ENCODE measurements at regions not wholly inside any gene's neighbourhood (a gene's known extent, or its start where the extent isn't known, plus 50 kb on each side); places are given as distances from the start of the nearest gene placed in this dataset.

- Mint-ChIP-seq H3K9me3 (ENCODE audit: unreplicated experiment) (peaks cover 9% of the 10 kb centered on the region), H3K4me3 (ENCODE audit: unreplicated experiment) (no peak overlapping the region), H3K27ac (ENCODE audit: unreplicated experiment) (no peak overlapping the region), H3K4me1 (ENCODE audit: low read depth, unreplicated experiment) (no peaks in the 10 kb centered on the region), H3K27me3 (ENCODE audit: insufficient read depth, unreplicated experiment) (peaks cover 4% of the 10 kb centered on the region), H3K36me3 (ENCODE audit: insufficient read depth, unreplicated experiment) (no peaks in the 10 kb centered on the region)
- no peak for DNase-seq
- no peak for TF ChIP-seq CTCF (IDR thresholded peaks at IDR 0.05; ENCODE audit: insufficient read depth in 1 of 2, low read depth in 1 of 2, low read length in 1 of 2, severe bottlenecking in 1 of 2, unreplicated experiment in 1 of 2)
- H3K4me1 ChIP-seq = no peaks in the 10 kb centered on the region
- intact Hi-C loops (cut with micrococcal nuclease; ENCODE audit: unreplicated experiment) = no loop called here
- H3K9me3 ChIP-seq = no peaks in the 10 kb centered on the region
- no peak overlapping the region for H3K4me3 ChIP-seq (ENCODE audit: low read depth, low read length)
- no peaks in the 10 kb centered on the region for H3K27me3 ChIP-seq (replicated peaks; ENCODE audit: control insufficient read depth, insufficient read depth, low read length)
- H3K36me3 ChIP-seq (ENCODE audit: control insufficient read depth, insufficient read depth, low read length) = no peaks in the 10 kb centered on the region
- ChIA-PET POLR2A (no interaction called here), CTCF (no interaction called here)
- BruUV-seq (replicated peaks) = no TSS peak
These were observed 376.4 kb upstream of the FAM98A start for GRCh38 chr2:33975498-33975897.

- intact Hi-C loops (cut with micrococcal nuclease; ENCODE audit: unreplicated experiment) = no loop called here
- Histone ChIP-seq H3K27me3 (replicated peaks; ENCODE audit: control insufficient read depth, insufficient read depth, low read length) (no peaks in the 10 kb centered on the region), H3K4me3 (ENCODE audit: low read depth, low read length) (no peak overlapping the region), H3K36me3 (ENCODE audit: control insufficient read depth, insufficient read depth, low read length) (no peaks in the 10 kb centered on the region), H3K9me3 (no peaks in the 10 kb centered on the region), H3K4me1 (no peaks in the 10 kb centered on the region)
- DNase-seq = no peak
- Mint-ChIP-seq H3K4me3 (ENCODE audit: unreplicated experiment) (no peak overlapping the region), H3K4me1 (ENCODE audit: low read depth, unreplicated experiment) (no peaks in the 10 kb centered on the region), H3K9me3 (ENCODE audit: unreplicated experiment) (no peaks in the 10 kb centered on the region), H3K36me3 (ENCODE audit: insufficient read depth, unreplicated experiment) (no peaks in the 10 kb centered on the region), H3K27ac (ENCODE audit: unreplicated experiment) (no peak overlapping the region), H3K27me3 (ENCODE audit: insufficient read depth, unreplicated experiment) (no peaks in the 10 kb centered on the region)
- ChIA-PET POLR2A (no interaction called here), CTCF (no interaction called here)
- TF ChIP-seq CTCF (IDR thresholded peaks at IDR 0.05; ENCODE audit: insufficient read depth in 1 of 2, low read depth in 1 of 2, low read length in 1 of 2, severe bottlenecking in 1 of 2, unreplicated experiment in 1 of 2) = no peak
- no TSS peak for BruUV-seq (replicated peaks)
These were observed 368.0 kb upstream of the FAM98A start for GRCh38 chr2:33967103-33967502.

- no peaks in the 10 kb centered on the region for H3K36me3 Mint-ChIP-seq (ENCODE audit: insufficient read depth, unreplicated experiment)
- no peak for TF ChIP-seq CTCF (IDR thresholded peaks at IDR 0.05; ENCODE audit: insufficient read depth in 1 of 2, low read depth in 1 of 2, low read length in 1 of 2, severe bottlenecking in 1 of 2, unreplicated experiment in 1 of 2)
- intact Hi-C loops (cut with micrococcal nuclease; ENCODE audit: unreplicated experiment) = no loop called here
These were observed 359.5 kb upstream of the FAM98A start for GRCh38 chr2:33958591-33958990.

More at GRCh38 chr2:33958591-33958990, 359.5 kb upstream of the FAM98A start:
- no peaks in the 10 kb centered on the region for H3K9me3 Mint-ChIP-seq (ENCODE audit: unreplicated experiment)
- no peak overlapping the region for H3K4me3 Mint-ChIP-seq (ENCODE audit: unreplicated experiment)
- Histone ChIP-seq H3K36me3 (ENCODE audit: control insufficient read depth, insufficient read depth, low read length) (no peaks in the 10 kb centered on the region), H3K4me1 (no peaks in the 10 kb centered on the region), H3K27me3 (replicated peaks; ENCODE audit: control insufficient read depth, insufficient read depth, low read length) (no peaks in the 10 kb centered on the region), H3K4me3 (ENCODE audit: low read depth, low read length) (no peak overlapping the region), H3K9me3 (no peaks in the 10 kb centered on the region)
- no peaks in the 10 kb centered on the region for H3K4me1 Mint-ChIP-seq (ENCODE audit: low read depth, unreplicated experiment)
- no TSS peak for BruUV-seq (replicated peaks)
- DNase-seq = no peak
- CTCF ChIA-PET = no interaction called here
- no peak overlapping the region for H3K27ac Mint-ChIP-seq (ENCODE audit: unreplicated experiment)
- POLR2A ChIA-PET = no interaction called here
- H3K27me3 Mint-ChIP-seq (ENCODE audit: insufficient read depth, unreplicated experiment) = peaks cover 11% of the 10 kb centered on the region

Data from Caco-2 (cell line).